ENCODE measurements at regions not wholly inside any gene's neighbourhood (a gene's known extent, or its start where the extent isn't known, plus 50 kb on each side); places are given as distances from the start of the nearest gene placed in this dataset.

DNA sequence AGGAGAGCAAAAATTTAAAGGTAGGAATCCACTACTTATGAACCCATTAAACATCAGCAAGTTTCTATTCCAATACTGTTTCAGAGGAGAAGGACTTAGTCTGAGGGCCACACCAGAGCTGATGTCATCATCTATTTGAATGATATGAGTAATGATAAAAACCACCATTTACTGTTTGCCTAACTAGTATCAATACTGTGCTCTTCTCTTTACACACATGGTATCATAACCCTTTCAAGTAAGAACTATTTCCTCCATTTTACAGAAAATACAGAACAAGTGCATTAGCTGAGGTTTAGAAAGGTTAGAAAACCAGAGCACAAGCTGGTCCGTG lies 651.3 kb upstream of the KIRREL3 start:
- TF ChIP-seq, protein P1, sequence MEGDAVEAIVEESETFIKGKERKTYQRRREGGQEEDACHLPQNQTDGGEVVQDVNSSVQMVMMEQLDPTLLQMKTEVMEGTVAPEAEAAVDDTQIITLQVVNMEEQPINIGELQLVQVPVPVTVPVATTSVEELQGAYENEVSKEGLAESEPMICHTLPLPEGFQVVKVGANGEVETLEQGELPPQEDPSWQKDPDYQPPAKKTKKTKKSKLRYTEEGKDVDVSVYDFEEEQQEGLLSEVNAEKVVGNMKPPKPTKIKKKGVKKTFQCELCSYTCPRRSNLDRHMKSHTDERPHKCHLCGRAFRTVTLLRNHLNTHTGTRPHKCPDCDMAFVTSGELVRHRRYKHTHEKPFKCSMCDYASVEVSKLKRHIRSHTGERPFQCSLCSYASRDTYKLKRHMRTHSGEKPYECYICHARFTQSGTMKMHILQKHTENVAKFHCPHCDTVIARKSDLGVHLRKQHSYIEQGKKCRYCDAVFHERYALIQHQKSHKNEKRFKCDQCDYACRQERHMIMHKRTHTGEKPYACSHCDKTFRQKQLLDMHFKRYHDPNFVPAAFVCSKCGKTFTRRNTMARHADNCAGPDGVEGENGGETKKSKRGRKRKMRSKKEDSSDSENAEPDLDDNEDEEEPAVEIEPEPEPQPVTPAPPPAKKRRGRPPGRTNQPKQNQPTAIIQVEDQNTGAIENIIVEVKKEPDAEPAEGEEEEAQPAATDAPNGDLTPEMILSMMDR (IDR thresholded peaks at IDR 0.05; ENCODE audit: poor library complexity, severe bottlenecking): no peak
- no peak for TF ChIP-seq EZH2 (IDR thresholded peaks at IDR 0.05; ENCODE audit: borderline replicate concordance, insufficient read depth, low read length, poor library complexity, severe bottlenecking)
- no peak for TF ChIP-seq POLR2AphosphoS5 (IDR thresholded peaks at IDR 0.05)
- TF ChIP-seq MXI1 (conservative IDR thresholded peaks at IDR 0.05; ENCODE audit: poor library complexity, severe bottlenecking): no peak
